Central memory CD4-positive, alpha-beta T cell (primary cell): ENCODE measurements at regions not wholly inside any gene's neighbourhood (a gene's known extent, or its start where the extent isn't known, plus 50 kb on each side); places are given as distances from the start of the nearest gene placed in this dataset.

ENCODE experiments used
- DNase-seq: peaks from one replicate; pipeline ENCODE4 v3.0.0; 2022

- no peak for DNase-seq
These were observed 352.5 kb upstream of the C9orf72 start for GRCh38 chr9:27925815-27926214.

- no peak for DNase-seq
These were observed 356.6 kb upstream of the C9orf72 start for GRCh38 chr9:27929841-27930240.

GRCh38 chr9:27933210-27934025 is 360.1 kb upstream of the C9orf72 start:
- DNase-seq = no peak

- no peak for DNase-seq
These were observed 361.2 kb upstream of the C9orf72 start for GRCh38 chr9:27934471-27934870.

GRCh38 chr9:27939186-27939585 is 365.9 kb upstream of the C9orf72 start:
- DNase-seq = no peak

GRCh38 chr9:27940535-27940934 is 367.3 kb upstream of the C9orf72 start:
- no peak for DNase-seq

GRCh38 chr9:27943501-27943900 is 370.2 kb upstream of the C9orf72 start:
- no peak for DNase-seq

GRCh38 chr9:27945386-27945785 is 372.1 kb upstream of the C9orf72 start:
- DNase-seq = no peak

GRCh38 chr9:27950382-27950781 is 377.1 kb upstream of the C9orf72 start:
- no peak for DNase-seq

GRCh38 chr9:27954858-27955257 is 381.6 kb upstream of the C9orf72 start:
- DNase-seq = no peak

GRCh38 chr9:27963836-27964235 is 390.6 kb upstream of the C9orf72 start:
- no peak for DNase-seq

- no peak for DNase-seq
These were observed 393.9 kb upstream of the C9orf72 start for GRCh38 chr9:27967210-27967609.

GRCh38 chr9:27977931-27978330 is 404.6 kb upstream of the C9orf72 start:
- no peak for DNase-seq

GRCh38 chr9:27985714-27986113 is 412.4 kb upstream of the C9orf72 start:
- no peak for DNase-seq

GRCh38 chr9:27990524-27990923 is 417.2 kb upstream of the C9orf72 start:
- DNase-seq = no peak

GRCh38 chr9:27991221-27991620 is 417.9 kb upstream of the C9orf72 start:
- DNase-seq = no peak

GRCh38 chr9:28001096-28001495 is 427.8 kb upstream of the C9orf72 start:
- DNase-seq = no peak

- no peak for DNase-seq
These were observed 431.6 kb upstream of the C9orf72 start for GRCh38 chr9:28004900-28005299.

GRCh38 chr9:28005779-28006178 is 432.5 kb upstream of the C9orf72 start:
- DNase-seq = no peak

GRCh38 chr9:28007097-28007817 is 434.0 kb upstream of the C9orf72 start:
- no peak for DNase-seq

GRCh38 chr9:28014212-28014611 is 440.9 kb upstream of the C9orf72 start:
- no peak for DNase-seq

- no peak for DNase-seq
These were observed 451.4 kb upstream of the C9orf72 start for GRCh38 chr9:28024676-28025075.

GRCh38 chr9:28025186-28025585 is 451.9 kb upstream of the C9orf72 start:
- DNase-seq = no peak

GRCh38 chr9:28031521-28032267 is 458.4 kb upstream of the C9orf72 start:
- no peak for DNase-seq
